ENCODE measurements at regions not wholly inside any gene's neighbourhood (a gene's known extent, or its start where the extent isn't known, plus 50 kb on each side); places are given as distances from the start of the nearest gene placed in this dataset.

- TF ChIP-seq CTCF (conservative IDR thresholded peaks at IDR 0.05) = no peak
- no peak for TF ChIP-seq ZFX (IDR thresholded peaks at IDR 0.05)
- no peak overlapping the region for H3K27ac ChIP-seq
Measured at GRCh38 chr5:124394700-124395245, 351.7 kb downstream of the ZNF608 start.

- H3K27ac ChIP-seq = no peak overlapping the region
- no peak for TF ChIP-seq ZFX (IDR thresholded peaks at IDR 0.05)
- TF ChIP-seq CTCF (conservative IDR thresholded peaks at IDR 0.05) = no peak
Measured at GRCh38 chr5:124393584-124394379, 352.7 kb downstream of the ZNF608 start.

GRCh38 chr5:124383693-124384092, 362.7 kb downstream of the ZNF608 start:
- H3K27ac ChIP-seq = no peak overlapping the region
- TF ChIP-seq CTCF (conservative IDR thresholded peaks at IDR 0.05) = no peak
- TF ChIP-seq ZFX (IDR thresholded peaks at IDR 0.05) = no peak

- no peak overlapping the region for H3K27ac ChIP-seq
- TF ChIP-seq ZFX (IDR thresholded peaks at IDR 0.05) = no peak
- TF ChIP-seq CTCF (conservative IDR thresholded peaks at IDR 0.05) = no peak
Measured at GRCh38 chr5:124377386-124377785, 369.1 kb downstream of the ZNF608 start.

- H3K27ac ChIP-seq = no peak overlapping the region
- TF ChIP-seq ZFX (IDR thresholded peaks at IDR 0.05) = no peak
- no peak for TF ChIP-seq CTCF (conservative IDR thresholded peaks at IDR 0.05)
Measured at GRCh38 chr5:124373883-124374282, 372.6 kb downstream of the ZNF608 start.

GRCh38 chr5:124372457-124372856, 374.0 kb downstream of the ZNF608 start:
- H3K27ac ChIP-seq = peak overlapping the region; percentile 79; the same call in 1 of the 2 replicates
- TF ChIP-seq CTCF (conservative IDR thresholded peaks at IDR 0.05) = no peak
- TF ChIP-seq ZFX (IDR thresholded peaks at IDR 0.05) = no peak

GRCh38 chr5:124371111-124371706, 375.2 kb downstream of the ZNF608 start:
- H3K27ac ChIP-seq = peak overlapping the region; percentile 79; the same call in 1 of the 2 replicates
- TF ChIP-seq CTCF (conservative IDR thresholded peaks at IDR 0.05) (no peak), ZFX (IDR thresholded peaks at IDR 0.05) (no peak)
